Pancreas (tissue), 10 donors: ENCODE measurements at regions not wholly inside any gene's neighbourhood (a gene's known extent, or its start where the extent isn't known, plus 50 kb on each side); places are given as distances from the start of the nearest gene placed in this dataset.

Experiments used
- ATAC-seq, 4 donors: fragments of 200-7000 bp; cut with Tn5 transposase; one replicate each; pipeline versions ENCODE4 v1.8.0 to v1.9.1; 2020; ENCODE audit warnings: mild to moderate bottlenecking in 4 of 4, moderate library complexity in 4 of 4
- DNase-seq, 6 donors: peaks; one replicate each; pipeline ENCODE4 v3.0.0-alpha.2; 2020
- FAIRE-seq: peaks from 2 replicates; lab custom pipeline; 2012; peaks lifted over from hg19 to GRCh38; lab: Jason Lieb, UNC
- H3K27ac ChIP-seq, 4 donors: fragments of 200-600 bp; sonication (generic); 1 replicate in 3 of 4; 2 replicates in 1 of 4; pipeline versions ENCODE4 v1.5.0 to v1.8.0; 2020
- H3K27me3 ChIP-seq, 4 donors: fragments of 200-600 bp; one replicate each; pipeline ENCODE4 v1.8.0; 2021
- H3K36me3 ChIP-seq, 3 donors: fragments of 200-600 bp; sonication (generic) in 1 of 3; one replicate each; pipeline versions ENCODE4 v1.5.0 to v1.8.0; 2020 to 2021
- H3K4me1 ChIP-seq, 3 donors: fragments of 200-600 bp; one replicate each; pipeline ENCODE4 v1.8.0; 2021
- H3K4me3 ChIP-seq, 4 donors: fragments of 200-600 bp; sonication (generic) in 2 of 4; one replicate each; pipeline versions ENCODE4 v1.5.0 to v1.8.0; 2020 to 2021
- H3K9me3 ChIP-seq, 4 donors: fragments of 200-600 bp; one replicate each; pipeline ENCODE4 v1.8.0; 2021
- CTCF ChIP-seq, 4 donors: fragments of 200-600 bp; sonication (generic) in 3 of 4; IDR thresholded peaks; one replicate each; pipeline versions ENCODE4 v1.5.0 to v1.8.0; 2021; ENCODE audit warnings: antibody characterized with exemption in 4 of 4
- WGBS, 2 donors: extraction: QIAGEN DNeasy Blood & Tissue Kit; methylation state at CpG; one replicate each; pipeline ENCODE4 v1.1.7; 2013; 5-methylcytosine and 5-hydroxymethylcytosine counted together
- intact Hi-C, 3 donors: fragments of 100-400 bp; cut with DNase I; formaldehyde crosslinking; loops; one replicate each; pipeline versions ENCODE4 v1.11.1 to v1.14.2; 2022
- donor health status: healthy with polysubstance abuse.
- donor health status: DM: no; HTN: no; CAD: no; lungs with moderate emphysema.
- donor health status: DM: no; HTN: no; CAD: no.
- donor health status: control.
- donor health status: control.
- donor health status: Bipolar disorder and iron deficiency.
- donor health status: DM: yes; HTN: yes; CAD: no.
- donor health status: DM: no; HTN: no; CAD: no.
- donor health status: DM: no; HTN: no; CAD: no.
- donor health status: DM: yes; HTN: yes; CAD: no.

GRCh38 chr12:98453492-98453891 is 61.9 kb upstream of the TMPO start:
- H3K4me3 ChIP-seq: no peak overlapping the region
- no peak for DNase-seq
- no peaks in the 10 kb centered on the region for H3K27me3 ChIP-seq
- no peak for FAIRE-seq
- no peak for ATAC-seq
- WGBS, 2 donors: 81 to 89% methylated on average over 2 of the region's 2 CpGs
- no peaks in the 10 kb centered on the region for H3K9me3 ChIP-seq
- no peak for TF ChIP-seq CTCF (IDR thresholded peaks at IDR 0.05)
- H3K4me1 ChIP-seq: no peaks in the 10 kb centered on the region
- no peak overlapping the region for H3K27ac ChIP-seq
- no peaks in the 10 kb centered on the region for H3K36me3 ChIP-seq
- intact Hi-C loops: no loop called here

GRCh38 chr12:98456041-98456440 is 59.3 kb upstream of the TMPO start:
- ATAC-seq (no peak), DNase-seq (no peak), FAIRE-seq (no peak)
- H3K4me3 ChIP-seq: peak overlapping the region in 2 of 4 donors; percentile 50 to 56
- no peaks in the 10 kb centered on the region for H3K36me3 ChIP-seq
- WGBS, 2 donors: 77 to 81% methylated on average over 3 of the region's 3 CpGs
- no peak for TF ChIP-seq CTCF (IDR thresholded peaks at IDR 0.05)
- no peaks in the 10 kb centered on the region for H3K27me3 ChIP-seq
- intact Hi-C loops: no loop called here
- no peaks in the 10 kb centered on the region for H3K9me3 ChIP-seq
- H3K27ac ChIP-seq: no peak overlapping the region
- no peaks in the 10 kb centered on the region for H3K4me1 ChIP-seq

GRCh38 chr12:98456576-98457573 is 58.5 kb upstream of the TMPO start:
- WGBS, 2 donors: 9 to 12% methylated on average over 45 to 50 of the region's 50 CpGs
- no peak for FAIRE-seq
- peak overlapping the region; percentile 23 to 56 (median 44) for H3K4me3 ChIP-seq
- no peak for TF ChIP-seq CTCF (IDR thresholded peaks at IDR 0.05)
- intact Hi-C loops: no loop called here
- ATAC-seq: peak; percentile 94 to 98 (median 98)
- H3K27ac ChIP-seq: peak overlapping the region in 3 of 4 donors; percentile 22 to 55 (median 52)
- no peaks in the 10 kb centered on the region for H3K27me3 ChIP-seq
- DNase-seq: peak; percentile 51 to 85 (median 69)
- H3K9me3 ChIP-seq: no peaks in the 10 kb centered on the region
- H3K4me1 ChIP-seq: no peaks in the 10 kb centered on the region
- no peaks in the 10 kb centered on the region for H3K36me3 ChIP-seq

- intact Hi-C loops: no loop called here
- H3K27ac ChIP-seq: no peak overlapping the region
- DNase-seq (no peak), FAIRE-seq (no peak), ATAC-seq (peak in 1 of 4 donors; percentile 33)
- H3K9me3 ChIP-seq: no peaks in the 10 kb centered on the region
- 39 to 67% methylated on average over 1 of the region's 1 CpG for WGBS, 2 donors
- H3K4me3 ChIP-seq: no peak overlapping the region
- no peaks in the 10 kb centered on the region for H3K27me3 ChIP-seq
- TF ChIP-seq CTCF (IDR thresholded peaks at IDR 0.05): no peak
- peaks cover 0 to 8% (median 0%) of the 10 kb centered on the region in 3 donors for H3K4me1 ChIP-seq
- no peaks in the 10 kb centered on the region for H3K36me3 ChIP-seq
These were observed 51.2 kb upstream of the TMPO start for GRCh38 chr12:98464190-98464589.

GRCh38 chr12:98465505-98465904 is 49.9 kb upstream of the TMPO start:
- no peak for DNase-seq
- WGBS, 2 donors: 91% methylated on average over 1 of the region's 1 CpG
- Histone ChIP-seq H3K36me3 (no peaks in the 10 kb centered on the region), H3K4me1 (peaks cover 0 to 11% (median 4%) of the 10 kb centered on the region in 3 donors), H3K4me3 (no peak overlapping the region), H3K27ac (no peak overlapping the region), H3K27me3 (no peaks in the 10 kb centered on the region), H3K9me3 (no peaks in the 10 kb centered on the region)
- no peak for ATAC-seq
- intact Hi-C loops: no loop called here
- TF ChIP-seq CTCF (IDR thresholded peaks at IDR 0.05): no peak
- no peak for FAIRE-seq
